K562 (cell line): ENCODE measurements at regions not wholly inside any gene's neighbourhood (a gene's known extent, or its start where the extent isn't known, plus 50 kb on each side); places are given as distances from the start of the nearest gene placed in this dataset.

Experiments
- CBFA2T3 ChIP-seq: fragments of 450-650 bp; IDR thresholded peaks from 2 replicates; pipeline ENCODE4 v1.6.1; 2017
- ELK3 ChIP-seq: fragments of 450-650 bp; formaldehyde crosslinking; IDR thresholded peaks from 2 replicates; pipeline ENCODE4 v1.4.0; 2020; ENCODE audit warnings: mild to moderate bottlenecking
- FOXM1 ChIP-seq, 2 experiments: fragments of 450-650 bp in 1 of 2; sonication (generic) in 1 of 2; formaldehyde crosslinking in 1 of 2; IDR thresholded peaks; 2 replicates each; pipeline versions ENCODE4 v1.6.1 to v1.9.0; 2017 to 2022; ENCODE audit warnings: low read depth in 2 of 2, mild to moderate bottlenecking in 2 of 2, missing genetic modification reagents in 1 of 2, moderate library complexity in 1 of 2
- FOXO4 ChIP-seq: fragments of 450-650 bp; formaldehyde crosslinking; IDR thresholded peaks from 2 replicates; pipeline ENCODE4 v1.4.0; 2020; ENCODE audit warnings: mild to moderate bottlenecking, moderate library complexity
- GATAD2A ChIP-seq: fragments of 450-650 bp; IDR thresholded peaks from 2 replicates; pipeline ENCODE4 v1.6.1; 2017
- HDAC1 ChIP-seq, 2 experiments: fragments of 450-650 bp; IDR thresholded peaks; 2 replicates each; pipeline ENCODE4 v1.6.1; 2016 to 2017; ENCODE audit warnings: inconsistent platforms in 1 of 2, mild to moderate bottlenecking in 1 of 2, moderate library complexity in 1 of 2
- MXI1 ChIP-seq: IDR thresholded peaks from 2 replicates; pipeline ENCODE4 v1.6.1; 2011; ENCODE audit warnings: low read depth, mild to moderate bottlenecking, improper control_type of control experiment, low read length
- NFATC3 ChIP-seq: fragments of 450-650 bp; IDR thresholded peaks from 2 replicates; pipeline ENCODE4 v1.6.1; 2017; ENCODE audit warnings: mild to moderate bottlenecking
- TEAD4 ChIP-seq, 2 experiments: sonication (generic) in 1 of 2; formaldehyde crosslinking in 1 of 2; IDR thresholded peaks; 2 replicates each; pipeline versions ENCODE4 v1.6.1 to v1.8.0; 2012 to 2022; ENCODE audit warnings: borderline replicate concordance in 1 of 2, inconsistent platforms in 1 of 2, low read length in 1 of 2, mild to moderate bottlenecking in 1 of 2, missing genetic modification reagents in 1 of 2
- ZEB2 ChIP-seq: fragments of 450-650 bp; IDR thresholded peaks from 2 replicates; pipeline ENCODE4 v1.6.1; 2016
- ZNF316 ChIP-seq: fragments of 450-650 bp; IDR thresholded peaks from 2 replicates; pipeline ENCODE4 v1.6.1; 2016
- ZNF707 ChIP-seq: fragments of 250-450 bp; sonication (Bioruptor Pico); conservative IDR thresholded peaks from 2 replicates; pipeline ENCODE4 v1.8.0; 2022; ENCODE audit warnings: inconsistent platforms, mild to moderate bottlenecking, moderate library complexity

- TF ChIP-seq FOXM1 (IDR thresholded peaks at IDR 0.05; ENCODE audit: low read depth) (peak; percentile 47; the same call in 1 of the 2 replicates), FOXM1 (CRISPR knock-in tag; IDR thresholded peaks at IDR 0.05; ENCODE audit: low read depth) (no peak), GATAD2A (no peak), NFATC3 (no peak), ZEB2 (peak; percentile 79), ZNF316 (peak; percentile 39; the same call in 1 of the 2 replicates), ELK3 (CRISPR knock-in tag) (no peak), FOXO4 (no peak), TEAD4 (IDR thresholded peaks at IDR 0.05; ENCODE audit: low read length) (peak; percentile 94), TEAD4 (CRISPR knock-in tag; IDR thresholded peaks at IDR 0.05; ENCODE audit: borderline replicate concordance) (no peak), ZNF707 (no peak), MXI1 (no peak), CBFA2T3 (peak; percentile 91), HDAC1 (IDR thresholded peaks at IDR 0.05) (peak in 1 of 2 experiments; percentile 91; a peak in 2 of 4 replicates)
Observed at GRCh38 chr2:175418224-175418835, 236.8 kb upstream of the ATP5MC3 start (continued).
